NCI-H1436 treated with DMSO at 0.1 percent for 48 hours (cell line): ENCODE measurements at regions not wholly inside any gene's neighbourhood (a gene's known extent, or its start where the extent isn't known, plus 50 kb on each side); places are given as distances from the start of the nearest gene placed in this dataset.

Experiments used
- DNase-seq: peaks from one replicate; lab custom pipeline; 2025; lab: John Stamatoyannopoulos, UW

- DNase-seq: no peak
Observed at GRCh38 chr3:81439108-81439507, 322.3 kb downstream of the GBE1 start.

DNA sequence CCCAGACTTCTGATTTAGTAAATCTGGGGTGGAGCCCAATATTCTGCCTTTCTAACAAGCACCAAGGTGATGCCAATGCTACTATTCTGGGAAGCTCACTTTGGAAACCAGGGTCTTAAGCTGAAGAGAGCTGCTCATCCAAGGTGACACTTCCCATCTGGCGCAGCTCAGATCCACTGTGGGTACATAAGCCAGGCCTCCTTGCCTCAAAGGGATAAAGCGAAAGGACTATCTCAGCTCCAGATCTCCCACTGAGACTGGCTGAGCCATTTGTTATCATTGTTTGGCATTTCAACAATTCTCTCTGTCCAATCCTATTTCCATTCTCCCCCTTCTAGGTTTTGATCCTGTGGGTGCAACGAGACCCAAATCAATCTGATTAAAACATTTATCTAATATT, 323.8 kb downstream of the GBE1 start:
- no peak for DNase-seq

DNA sequence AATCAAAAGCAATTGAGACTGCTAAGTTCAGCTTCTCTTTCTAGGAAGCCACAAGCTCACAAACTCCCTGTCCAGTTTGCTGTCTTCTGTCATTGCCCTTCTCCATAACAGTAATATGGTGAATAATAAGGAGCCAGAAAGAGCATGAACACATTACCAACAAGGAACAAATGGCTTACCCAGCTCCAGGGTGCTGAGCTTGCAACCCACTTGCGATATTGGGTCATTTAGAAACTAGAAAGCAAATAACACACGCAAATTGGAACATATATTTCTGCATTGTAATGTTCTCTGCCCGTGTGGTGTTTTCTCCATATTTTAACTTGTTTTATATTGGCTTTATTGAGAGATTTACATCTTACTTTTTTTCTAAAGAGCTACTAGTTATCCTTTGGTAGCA, 325.3 kb downstream of the GBE1 start:
- no peak for DNase-seq

- no peak for DNase-seq
Observed at GRCh38 chr3:81435050-81435449, 326.4 kb downstream of the GBE1 start.

DNA sequence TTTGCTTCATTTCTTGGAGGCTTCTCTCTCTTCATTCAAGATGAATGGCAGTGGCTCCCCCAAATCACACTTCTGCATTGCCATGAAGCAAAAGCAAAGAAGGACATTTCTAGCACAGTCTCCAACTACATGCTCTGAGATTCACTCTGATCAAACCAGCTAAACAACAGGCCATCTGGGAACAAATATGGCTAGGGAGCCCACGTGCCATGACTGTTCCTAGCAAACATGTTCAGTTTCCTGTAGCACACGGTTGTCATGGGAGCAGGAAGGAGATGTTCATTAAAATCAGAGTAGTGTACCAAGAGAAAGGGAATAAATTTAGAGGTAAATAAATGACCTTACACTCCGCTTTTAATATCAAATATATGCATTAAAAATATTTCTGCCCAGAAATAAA, 327.3 kb downstream of the GBE1 start:
- DNase-seq: no peak

- no peak for DNase-seq
Observed at GRCh38 chr3:81433675-81434074, 327.8 kb downstream of the GBE1 start.

DNA sequence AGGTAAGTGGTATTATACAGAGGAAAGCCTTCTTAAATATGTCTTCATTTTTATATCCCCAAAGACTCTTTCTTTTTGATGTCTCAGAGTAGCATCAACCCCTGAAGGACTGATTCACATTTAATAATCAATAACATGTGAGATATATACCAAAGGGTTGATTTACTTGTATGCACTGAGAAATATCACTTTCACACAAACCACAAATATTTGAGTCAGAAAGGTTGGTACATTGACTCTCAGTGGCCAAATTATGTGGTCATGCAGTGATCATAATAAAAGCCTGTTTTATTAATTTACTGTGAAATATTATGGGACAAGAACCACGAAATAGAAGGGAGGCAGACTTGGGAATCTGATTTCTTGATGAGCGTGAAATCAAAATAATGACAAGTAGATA, 329.0 kb downstream of the GBE1 start:
- DNase-seq: no peak

DNA sequence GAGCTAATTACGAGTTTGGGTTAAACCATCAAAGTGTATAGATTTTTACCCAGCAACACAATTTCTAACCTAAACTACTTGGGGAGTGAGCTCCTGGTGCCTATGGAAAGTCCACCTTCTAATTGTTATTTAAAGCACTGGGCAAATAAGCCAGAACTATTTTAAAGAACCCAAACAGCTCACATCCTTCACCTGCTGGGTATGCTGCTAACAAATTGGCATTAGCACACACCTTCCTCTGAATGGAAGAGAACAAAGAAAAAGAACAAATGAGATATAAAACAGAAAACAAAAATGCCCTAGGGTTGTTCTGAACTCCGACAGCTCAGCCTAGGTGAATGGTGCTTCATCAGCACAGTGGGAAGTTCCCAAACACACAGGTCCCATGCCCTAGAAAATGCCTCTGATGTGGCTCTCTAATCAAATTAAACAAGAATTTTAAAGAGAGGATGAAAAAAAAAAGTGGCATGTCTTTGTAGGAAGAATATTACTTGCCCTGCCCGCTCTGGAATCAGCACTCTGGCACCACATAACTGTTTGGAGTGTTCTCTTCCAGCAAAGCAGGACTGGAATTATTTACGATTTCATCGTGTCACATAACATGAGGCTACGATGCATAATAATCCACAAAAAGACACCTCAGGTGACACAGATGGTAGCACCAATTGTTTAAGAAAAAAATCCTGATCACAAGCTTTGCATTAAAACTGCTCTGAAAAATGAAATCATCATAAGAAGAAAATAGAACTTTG, 334.4 kb downstream of the GBE1 start:
- no peak for DNase-seq

- no peak for DNase-seq
Observed at GRCh38 chr3:81425198-81425868, 336.1 kb downstream of the GBE1 start.

GRCh38 chr3:81419228-81419627, 342.2 kb downstream of the GBE1 start:
- no peak for DNase-seq

GRCh38 chr3:81416812-81417211, 344.6 kb downstream of the GBE1 start:
- DNase-seq: peak; percentile 16

- DNase-seq: peak; percentile 9
Observed at GRCh38 chr3:81406318-81406717, 355.1 kb downstream of the GBE1 start.

DNA sequence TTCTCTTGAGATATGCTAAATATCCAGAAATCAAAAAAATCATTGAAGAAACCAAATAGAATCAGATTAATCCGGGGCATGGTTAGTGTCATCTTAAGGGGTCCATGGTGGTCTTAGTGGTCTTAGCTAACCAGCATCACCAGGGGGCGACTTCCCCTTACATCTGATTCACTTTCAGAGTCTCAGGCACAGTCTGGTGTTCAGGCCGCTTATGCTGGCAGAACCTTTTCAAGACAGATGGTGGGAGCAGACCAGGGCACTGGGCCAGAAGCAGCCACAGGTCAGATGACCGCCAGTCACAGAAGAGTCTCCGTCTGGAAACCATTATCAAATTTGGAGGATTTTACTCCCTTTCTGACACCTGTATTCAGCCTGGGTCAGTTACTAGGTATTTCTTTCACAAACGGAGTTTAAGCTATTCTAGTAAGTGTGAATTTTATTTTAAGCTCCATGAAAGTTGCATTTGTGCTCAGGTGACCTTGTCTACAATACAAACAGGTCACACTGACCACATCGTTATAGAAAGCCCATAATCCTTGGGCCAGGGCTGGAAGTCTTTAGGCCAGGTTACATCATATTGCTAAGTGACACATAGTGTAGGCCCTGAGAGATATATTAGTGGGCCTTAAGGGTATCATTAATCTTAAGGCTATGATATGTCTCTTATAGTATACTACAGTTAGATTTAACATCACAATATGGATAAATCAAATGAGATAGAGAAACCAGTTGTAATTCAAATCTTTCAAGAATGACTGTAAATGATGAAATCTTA, 365.5 kb downstream of the GBE1 start:
- no peak for DNase-seq

DNA sequence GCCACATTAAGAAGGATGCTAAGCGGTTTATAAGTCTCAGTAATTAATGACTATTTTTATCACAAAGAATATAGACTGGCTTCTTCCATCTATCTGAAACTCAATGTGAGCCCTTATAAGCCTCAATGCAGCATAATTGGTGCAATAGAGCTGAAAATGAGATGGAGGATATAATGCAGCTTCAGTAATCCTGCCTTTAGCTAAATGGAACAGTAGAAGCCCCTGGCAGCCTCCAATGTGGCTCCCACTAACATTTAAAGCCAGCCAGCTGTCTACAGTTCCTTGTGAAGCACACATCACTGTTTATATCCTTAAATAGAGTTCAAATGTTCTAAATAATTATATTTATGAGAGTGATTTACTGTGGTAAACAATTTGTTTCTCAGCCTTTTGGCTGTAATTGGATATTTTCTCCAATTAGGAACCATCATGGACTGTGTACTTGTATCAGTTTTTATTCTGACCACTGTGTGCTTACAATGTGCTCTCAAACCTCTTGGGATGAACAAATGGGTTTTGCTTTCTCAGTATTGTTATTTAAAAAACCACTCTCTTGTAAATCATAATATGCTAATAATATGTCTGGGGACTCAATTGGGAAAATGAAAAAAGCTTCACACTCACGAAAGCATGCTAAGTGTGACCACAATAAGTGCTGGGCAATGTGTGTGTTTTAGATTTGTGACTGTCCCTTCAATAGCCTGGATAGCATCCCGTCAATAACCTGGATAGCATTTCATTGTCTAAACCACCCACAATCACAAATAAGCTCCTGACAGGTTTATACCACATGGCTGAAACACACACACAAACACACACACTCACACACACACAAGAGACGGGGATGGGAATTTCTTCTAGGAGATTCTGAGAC, 366.6 kb downstream of the GBE1 start:
- peak; percentile 34 for DNase-seq

DNA sequence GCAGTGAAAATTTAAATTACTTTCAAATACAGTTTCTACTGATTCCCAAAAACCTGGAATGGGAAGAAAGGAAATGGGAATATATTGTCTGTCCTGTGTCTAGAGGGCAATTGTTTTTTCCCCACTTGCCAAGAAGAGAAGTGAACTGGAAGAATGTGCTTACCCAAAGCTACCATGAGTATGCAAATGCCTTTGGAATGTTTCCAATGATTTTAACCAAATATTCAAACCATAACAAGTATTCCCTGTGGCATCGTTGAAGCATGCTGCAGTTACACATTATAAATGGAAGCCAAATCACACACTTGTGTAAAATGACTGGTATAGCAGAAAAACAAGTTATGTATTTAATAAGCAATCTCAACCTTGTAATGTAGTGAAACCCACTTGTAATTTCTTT, 368.2 kb downstream of the GBE1 start:
- no peak for DNase-seq

- no peak for DNase-seq
Observed at GRCh38 chr3:81390796-81391195, 370.6 kb downstream of the GBE1 start.

GRCh38 chr3:81388191-81388590, 373.3 kb downstream of the GBE1 start:
- DNase-seq: no peak

- no peak for DNase-seq
Observed at GRCh38 chr3:81382470-81382869, 379.0 kb downstream of the GBE1 start.

DNA sequence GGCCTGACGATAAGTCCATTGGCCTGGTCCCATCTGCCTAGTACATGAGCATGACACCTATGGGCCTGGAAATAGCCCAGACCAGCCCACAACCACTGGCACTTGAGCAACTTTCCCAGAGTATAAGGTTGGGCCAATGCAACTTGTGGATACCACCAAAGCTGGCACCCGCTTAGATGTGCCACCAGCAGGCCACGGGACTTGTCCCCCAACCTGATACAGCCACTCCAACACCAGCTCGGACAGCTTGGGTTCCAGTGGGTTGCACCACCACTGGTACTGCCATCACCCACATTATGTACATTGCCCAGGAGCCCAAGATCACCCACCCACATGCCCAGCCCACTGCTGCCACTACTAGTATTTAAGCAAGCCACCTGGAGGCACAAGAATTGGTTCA, 381.2 kb downstream of the GBE1 start:
- DNase-seq: no peak

GRCh38 chr3:81378552-81379293, 382.7 kb downstream of the GBE1 start:
- no peak for DNase-seq

- no peak for DNase-seq
Observed at GRCh38 chr3:81375921-81376320, 385.5 kb downstream of the GBE1 start.
